Left ventricle myocardium inferior (tissue), 1 donor: ENCODE measurements at regions not wholly inside any gene's neighbourhood (a gene's known extent, or its start where the extent isn't known, plus 50 kb on each side); places are given as distances from the start of the nearest gene placed in this dataset.
"Not testable (repeated sequence)": the region's sequence is repeated elsewhere in the genome, so short reads cannot be mapped to it uniquely, and the experiment has no call there.

Experiments
- DNase-seq: peaks from one replicate; pipeline ENCODE4 v3.0.0-alpha.2; 2020
- H3K27ac ChIP-seq: fragments of 200-600 bp; replicated peaks from 2 replicates; pipeline ENCODE4 v1.8.0; 2021
- H3K27me3 ChIP-seq: fragments of 200-600 bp; 2 replicates; pipeline ENCODE4 v1.8.0; 2021; ENCODE audit warnings: low read depth
- H3K36me3 ChIP-seq: fragments of 200-600 bp; 2 replicates; pipeline ENCODE4 v1.8.0; 2021
- H3K4me1 ChIP-seq: fragments of 200-600 bp; 2 replicates; pipeline ENCODE4 v1.8.0; 2021
- H3K4me3 ChIP-seq: fragments of 200-600 bp; 2 replicates; pipeline ENCODE4 v1.8.0; 2021; ENCODE audit warnings: mild to moderate bottlenecking, moderate library complexity
- H3K9me3 ChIP-seq: fragments of 200-600 bp; replicated peaks from 2 replicates; pipeline ENCODE4 v1.8.0; 2021
- CTCF ChIP-seq: fragments of 200-600 bp; IDR thresholded peaks from 2 replicates; pipeline ENCODE4 v1.8.0; 2021; ENCODE audit warnings: antibody characterized with exemption, mild to moderate bottlenecking, borderline replicate concordance
- intact Hi-C: fragments of 100-400 bp; cut with micrococcal nuclease; formaldehyde crosslinking; loops from one replicate; pipeline ENCODE4 v1.11.0; 2022
- donor health status: DM: no; HTN: yes; CAD: no; lungs with severe emphysema.

GRCh38 chr13:73656863-73657262 is 477.3 kb downstream of the KLF12 start:
- Histone ChIP-seq H3K27ac (no peak overlapping the region), H3K36me3 (no peaks in the 10 kb centered on the region), H3K4me1 (peaks cover 3% of the 10 kb centered on the region), H3K27me3 (no peaks in the 10 kb centered on the region), H3K9me3 (no peaks in the 10 kb centered on the region), H3K4me3 (no peak overlapping the region)
- no peak for DNase-seq
- intact Hi-C loops = no loop called here
- TF ChIP-seq CTCF = no peak

GRCh38 chr13:73653688-73654087 is 480.5 kb downstream of the KLF12 start:
- H3K36me3 ChIP-seq = no peaks in the 10 kb centered on the region
- TF ChIP-seq CTCF = no peak
- no peak overlapping the region for H3K4me3 ChIP-seq
- H3K27me3 ChIP-seq = no peaks in the 10 kb centered on the region
- H3K4me1 ChIP-seq = peaks cover 3% of the 10 kb centered on the region
- H3K9me3 ChIP-seq = no peaks in the 10 kb centered on the region
- no peak for DNase-seq
- H3K27ac ChIP-seq = no peak overlapping the region
- intact Hi-C loops = no loop called here

DNA sequence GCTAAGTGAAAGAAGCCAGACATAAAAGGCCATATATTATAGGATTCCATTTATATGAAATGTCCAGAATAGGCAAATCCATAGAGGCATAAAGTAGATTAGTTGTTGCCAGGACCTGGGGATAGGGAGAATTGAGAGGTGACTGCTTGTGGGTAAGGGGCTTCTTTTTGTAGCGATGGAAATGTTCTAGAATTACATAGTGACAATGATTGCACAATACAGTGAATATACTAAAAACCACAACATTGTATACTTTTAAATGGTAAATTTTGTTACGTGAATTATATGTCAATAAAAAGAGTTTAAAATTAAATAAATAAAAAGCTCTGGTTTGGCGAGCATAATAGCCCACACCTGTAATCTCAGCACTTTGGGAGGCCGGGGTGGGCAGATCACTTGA is 486.8 kb downstream of the KLF12 start:
- DNase-seq = no peak
- H3K36me3 ChIP-seq = no peaks in the 10 kb centered on the region
- no peaks in the 10 kb centered on the region for H3K27me3 ChIP-seq
- no peak for TF ChIP-seq CTCF
- H3K4me3 ChIP-seq = no peak overlapping the region
- H3K9me3 ChIP-seq = no peaks in the 10 kb centered on the region
- intact Hi-C loops = no loop called here
- H3K4me1 ChIP-seq = no peaks in the 10 kb centered on the region
- H3K27ac ChIP-seq = no peak overlapping the region

DNA sequence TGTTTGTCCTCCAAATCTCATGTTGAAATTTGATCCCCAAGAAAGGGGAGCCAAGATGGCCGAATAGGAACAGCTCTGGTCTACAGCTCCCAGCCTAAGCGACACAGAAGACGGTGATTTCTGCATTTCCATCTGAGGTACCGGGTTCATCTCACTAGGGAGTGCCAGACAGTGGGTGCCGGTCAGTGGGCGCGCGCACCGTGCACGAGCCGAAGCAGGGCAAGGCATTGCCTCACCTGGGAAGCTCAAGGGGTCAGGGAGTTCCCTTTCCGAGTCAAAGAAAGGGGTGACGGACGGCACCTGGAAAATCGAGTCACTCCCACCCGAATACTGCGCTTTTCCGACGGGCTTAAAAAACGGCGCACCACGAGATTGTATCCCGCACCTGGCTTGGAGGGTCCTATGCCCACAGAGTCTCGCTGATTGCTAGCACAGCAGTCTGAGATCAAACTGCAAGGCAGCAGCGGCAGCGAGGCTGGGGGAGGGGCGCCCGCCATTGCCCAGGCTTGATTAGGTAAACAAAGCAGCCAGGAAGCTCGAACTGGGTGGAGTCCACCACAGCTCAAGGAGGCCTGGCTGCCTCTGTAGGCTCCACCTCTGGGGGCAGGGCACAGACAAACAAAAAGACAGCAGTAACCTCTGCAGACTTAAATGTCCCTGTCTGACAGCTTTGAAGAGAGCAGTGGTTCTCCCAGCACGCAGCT is 493.6 kb downstream of the KLF12 start:
- H3K4me1 ChIP-seq, intact Hi-C loops, H3K27ac ChIP-seq, H3K9me3 ChIP-seq, DNase-seq, H3K36me3 ChIP-seq, H3K27me3 ChIP-seq, H3K4me3 ChIP-seq: not testable (repeated sequence)

DNA sequence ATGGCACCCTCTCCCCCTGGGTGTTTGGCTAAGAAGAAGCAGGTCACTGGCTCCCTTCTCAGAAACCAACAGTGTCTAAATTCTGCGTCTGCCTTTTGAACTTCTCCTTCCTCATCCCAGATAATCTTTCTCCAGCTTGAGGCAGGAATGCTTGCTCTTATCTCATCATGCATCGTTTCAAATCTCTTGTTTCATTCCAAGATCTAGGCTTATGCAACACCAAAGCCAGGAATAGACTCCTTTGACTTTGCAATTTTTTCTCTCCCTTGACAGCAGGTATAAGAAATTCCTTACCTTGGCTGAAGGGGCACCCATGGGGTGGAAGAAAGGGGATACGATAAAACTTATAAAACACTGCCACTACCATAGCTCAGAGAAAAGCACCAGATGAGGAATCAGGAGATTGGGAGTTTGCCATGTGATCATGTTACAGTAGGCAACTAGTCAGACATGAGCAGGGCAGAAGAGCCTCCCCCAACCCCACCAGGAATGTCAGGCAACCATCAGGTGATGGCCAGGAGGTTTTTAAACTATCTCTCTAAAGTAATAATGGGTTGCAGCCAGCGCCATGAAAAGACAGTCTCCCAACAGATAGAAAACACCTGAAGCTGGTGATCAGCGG is 498.9 kb downstream of the KLF12 start:
- H3K9me3 ChIP-seq = no peaks in the 10 kb centered on the region
- H3K4me3 ChIP-seq = no peak overlapping the region
- no peaks in the 10 kb centered on the region for H3K36me3 ChIP-seq
- no peak overlapping the region for H3K27ac ChIP-seq
- H3K27me3 ChIP-seq = peaks cover 4% of the 10 kb centered on the region
- DNase-seq = no peak
- TF ChIP-seq CTCF = no peak
- no peaks in the 10 kb centered on the region for H3K4me1 ChIP-seq
- intact Hi-C loops = no loop called here

DNA sequence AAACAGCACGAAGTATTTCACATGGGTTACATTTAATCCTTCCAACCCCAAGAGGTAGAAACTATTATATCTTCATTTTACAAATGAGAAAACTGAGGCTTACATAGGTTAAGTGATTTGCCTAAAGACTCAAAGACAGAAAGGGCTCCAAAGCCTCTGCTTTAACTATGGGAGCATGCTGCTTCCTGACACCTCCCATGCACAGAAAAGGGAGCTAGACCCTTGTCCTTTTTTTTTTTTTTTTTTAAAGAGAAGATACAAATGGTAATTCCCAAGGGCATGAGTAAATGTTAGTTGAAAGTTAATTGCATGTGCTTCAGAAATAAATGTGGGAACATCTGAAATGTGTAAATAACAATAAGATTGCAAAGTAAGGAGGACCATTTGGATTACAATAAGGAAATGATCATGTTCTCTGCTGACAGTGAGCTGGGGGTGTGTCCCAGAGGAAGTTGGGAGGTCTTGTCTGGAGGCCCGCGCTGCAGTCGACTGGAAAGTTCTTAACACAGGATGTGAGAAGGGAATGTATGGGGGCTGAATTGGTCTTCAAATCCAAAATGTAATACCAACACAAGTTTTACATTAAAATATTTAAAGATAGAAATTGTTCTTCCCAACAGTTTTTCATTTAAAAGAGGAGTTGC is 500.3 kb downstream of the KLF12 start:
- intact Hi-C loops = no loop called here
- Histone ChIP-seq H3K9me3 (no peaks in the 10 kb centered on the region), H3K4me3 (no peak overlapping the region), H3K27me3 (peaks cover 4% of the 10 kb centered on the region), H3K27ac (no peak overlapping the region), H3K4me1 (no peaks in the 10 kb centered on the region), H3K36me3 (no peaks in the 10 kb centered on the region)
- no peak for TF ChIP-seq CTCF
- no peak for DNase-seq
